MM.1S (cell line): ENCODE measurements at regions not wholly inside any gene's neighbourhood (a gene's known extent, or its start where the extent isn't known, plus 50 kb on each side); places are given as distances from the start of the nearest gene placed in this dataset.

Experiments
- DNase-seq: peaks from one replicate; pipeline ENCODE4 v3.0.0-alpha.2; 2015
- H2AFZ ChIP-seq: fragments of 300-600 bp; sonication (generic); 2 replicates; pipeline ENCODE4 v1.6.0; 2016; ENCODE audit warnings: antibody characterized with exemption, low read length
- H3F3A ChIP-seq: fragments of 300-600 bp; sonication (generic); 2 replicates; pipeline ENCODE4 v1.6.1; 2016; ENCODE audit warnings: mild to moderate bottlenecking, antibody characterized with exemption, low read length, moderate library complexity, mixed read lengths; ENCODE audit not compliant: insufficient read depth
- H3K27ac ChIP-seq: fragments of 300-600 bp; sonication (generic); 2 replicates; pipeline ENCODE4 v1.5.1; 2016; ENCODE audit warnings: mild to moderate bottlenecking, low read length
- H3K27me3 ChIP-seq: fragments of 300-600 bp; sonication (generic); replicated peaks from 2 replicates; pipeline ENCODE4 v1.6.0; 2016; ENCODE audit warnings: low read length; ENCODE audit not compliant: insufficient read depth
- H3K36me3 ChIP-seq: fragments of 300-600 bp; sonication (generic); replicated peaks from 2 replicates; pipeline ENCODE4 v1.6.1; 2016; ENCODE audit warnings: mild to moderate bottlenecking, low read length, mixed read lengths; ENCODE audit not compliant: insufficient read depth
- H3K4me1 ChIP-seq: fragments of 300-600 bp; sonication (generic); 2 replicates; pipeline ENCODE4 v1.6.1; 2016; ENCODE audit warnings: low read length, mixed read lengths
- H3K4me2 ChIP-seq: fragments of 300-600 bp; sonication (generic); 2 replicates; pipeline ENCODE4 v1.6.0; 2016; ENCODE audit warnings: low read depth, low read length
- H3K4me3 ChIP-seq: fragments of 300-600 bp; sonication (generic); 2 replicates; pipeline ENCODE4 v1.5.1; 2016; ENCODE audit warnings: low read length, mixed read lengths
- H3K79me2 ChIP-seq: fragments of 300-600 bp; sonication (generic); 2 replicates; pipeline ENCODE4 v1.6.1; 2016; ENCODE audit warnings: mixed run types, low read length, mixed read lengths
- H3K9ac ChIP-seq: fragments of 300-600 bp; sonication (generic); 2 replicates; pipeline ENCODE4 v1.6.1; 2016; ENCODE audit warnings: low read length, mixed read lengths
- H3K9me2 ChIP-seq: fragments of 300-600 bp; sonication (generic); replicated peaks from 2 replicates; pipeline ENCODE4 v1.6.1; 2016; ENCODE audit warnings: mild to moderate bottlenecking, low read length, mixed read lengths; ENCODE audit not compliant: insufficient read depth
- H3K9me3 ChIP-seq: fragments of 300-600 bp; sonication (generic); replicated peaks from 2 replicates; pipeline ENCODE4 v1.6.1; 2016; ENCODE audit warnings: mild to moderate bottlenecking, low read length, mixed read lengths; ENCODE audit not compliant: insufficient read depth
- H4K20me1 ChIP-seq: fragments of 300-600 bp; sonication (generic); 2 replicates; pipeline ENCODE4 v1.6.1; 2016; ENCODE audit warnings: mild to moderate bottlenecking, low read length, moderate library complexity, mixed read lengths; ENCODE audit not compliant: insufficient read depth
- CTCF ChIP-seq: fragments of 300-600 bp; sonication (generic); IDR thresholded peaks from 2 replicates; pipeline ENCODE4 v1.5.1; 2016; ENCODE audit warnings: antibody characterized with exemption, low read length, mixed read lengths
- EZH2 ChIP-seq: fragments of 300-600 bp; sonication (generic); optimal IDR thresholded peaks from 2 replicates; pipeline ENCODE3; 2017; ENCODE audit warnings: low read depth, mild to moderate bottlenecking, antibody characterized with exemption, low read length, mixed read lengths
- EZH2phosphoT487 ChIP-seq: fragments of 300-600 bp; sonication (generic); IDR thresholded peaks from 2 replicates; pipeline ENCODE4 v1.6.1; 2018; ENCODE audit warnings: antibody characterized with exemption, low read length

- Histone ChIP-seq H3K27ac (no peak overlapping the region), H3K79me2 (no peaks in the 10 kb centered on the region), H4K20me1 (no peaks in the 10 kb centered on the region), H3K27me3 (no peaks in the 10 kb centered on the region), H3K36me3 (no peaks in the 10 kb centered on the region), H3K4me1 (no peaks in the 10 kb centered on the region), H3K9ac (no peak overlapping the region), H3F3A (no peaks in the 10 kb centered on the region), H3K4me2 (no peak overlapping the region), H2AFZ (no peak overlapping the region), H3K4me3 (no peak overlapping the region), H3K9me3 (no peaks in the 10 kb centered on the region), H3K9me2 (no peaks in the 10 kb centered on the region)
- no peak for DNase-seq
- TF ChIP-seq EZH2phosphoT487: no peak
- no peak for TF ChIP-seq EZH2
- no peak for TF ChIP-seq CTCF
These were observed 828.0 kb downstream of the SLC4A3 start for GRCh38 chr2:220455351-220455990.

- H3K27ac ChIP-seq: no peak overlapping the region
- no peaks in the 10 kb centered on the region for H3K27me3 ChIP-seq
- H3K79me2 ChIP-seq: no peaks in the 10 kb centered on the region
- H3K9me2 ChIP-seq: no peaks in the 10 kb centered on the region
- TF ChIP-seq EZH2phosphoT487 (no peak), CTCF (no peak), EZH2 (no peak)
- no peaks in the 10 kb centered on the region for H3K9me3 ChIP-seq
- no peak overlapping the region for H3K4me3 ChIP-seq
- H3K36me3 ChIP-seq: no peaks in the 10 kb centered on the region
- H3K4me2 ChIP-seq: no peak overlapping the region
- H4K20me1 ChIP-seq: no peaks in the 10 kb centered on the region
- H3F3A ChIP-seq: no peaks in the 10 kb centered on the region
- no peak for DNase-seq
- no peaks in the 10 kb centered on the region for H3K4me1 ChIP-seq
- H2AFZ ChIP-seq: no peak overlapping the region
- H3K9ac ChIP-seq: no peak overlapping the region
These were observed 830.6 kb downstream of the SLC4A3 start for GRCh38 chr2:220458051-220458450.

GRCh38 chr2:220460257-220460985, 833.0 kb downstream of the SLC4A3 start:
- Histone ChIP-seq H2AFZ (no peak overlapping the region), H3K4me3 (no peak overlapping the region), H3F3A (no peaks in the 10 kb centered on the region), H3K79me2 (no peaks in the 10 kb centered on the region), H3K9me3 (no peaks in the 10 kb centered on the region), H4K20me1 (no peaks in the 10 kb centered on the region), H3K27ac (no peak overlapping the region), H3K36me3 (no peaks in the 10 kb centered on the region), H3K27me3 (no peaks in the 10 kb centered on the region), H3K9me2 (no peaks in the 10 kb centered on the region), H3K9ac (no peak overlapping the region), H3K4me1 (no peaks in the 10 kb centered on the region), H3K4me2 (no peak overlapping the region)
- no peak for TF ChIP-seq EZH2phosphoT487
- TF ChIP-seq EZH2: no peak
- no peak for TF ChIP-seq CTCF
- DNase-seq: no peak
